HUES64 (cell line): ENCODE measurements at regions not wholly inside any gene's neighbourhood (a gene's known extent, or its start where the extent isn't known, plus 50 kb on each side); places are given as distances from the start of the nearest gene placed in this dataset.

Experiments
- H3K27ac ChIP-seq: 2 replicates; pipeline ENCODE4 v1.7.0; 2013; ENCODE audit warnings: low read depth, low read length, inconsistent platforms
- H3K27me3 ChIP-seq: 2 replicates; pipeline ENCODE4 v1.6.1; 2013; ENCODE audit warnings: mild to moderate bottlenecking, low read length; ENCODE audit not compliant: insufficient read depth
- H3K36me3 ChIP-seq: 2 replicates; pipeline ENCODE4 v1.6.1; 2013; ENCODE audit warnings: mild to moderate bottlenecking, low read length; ENCODE audit not compliant: insufficient read depth
- H3K4me1 ChIP-seq: 2 replicates; pipeline ENCODE4 v1.6.1; 2013; ENCODE audit warnings: mild to moderate bottlenecking, low read length, moderate library complexity; ENCODE audit not compliant: insufficient read depth
- H3K4me3 ChIP-seq: 2 replicates; pipeline ENCODE4 v1.5.1; 2013; ENCODE audit warnings: mild to moderate bottlenecking, low read length, moderate library complexity
- H3K9ac ChIP-seq: 2 replicates; pipeline ENCODE4 v1.6.1; 2013; ENCODE audit warnings: mild to moderate bottlenecking, low read depth, low read length
- H3K9me3 ChIP-seq: 2 replicates; pipeline ENCODE4 v1.6.1; 2013; ENCODE audit warnings: low read depth, low read length; ENCODE audit not compliant: insufficient read depth
- WGBS: fragments of 150-250, 120-280 bp; methylation state at CpG from one replicate; pipeline ENCODE4 v1.1.7; 2013; ENCODE audit warnings: missing lambda C conversion rate; 5-methylcytosine and 5-hydroxymethylcytosine counted together

DNA sequence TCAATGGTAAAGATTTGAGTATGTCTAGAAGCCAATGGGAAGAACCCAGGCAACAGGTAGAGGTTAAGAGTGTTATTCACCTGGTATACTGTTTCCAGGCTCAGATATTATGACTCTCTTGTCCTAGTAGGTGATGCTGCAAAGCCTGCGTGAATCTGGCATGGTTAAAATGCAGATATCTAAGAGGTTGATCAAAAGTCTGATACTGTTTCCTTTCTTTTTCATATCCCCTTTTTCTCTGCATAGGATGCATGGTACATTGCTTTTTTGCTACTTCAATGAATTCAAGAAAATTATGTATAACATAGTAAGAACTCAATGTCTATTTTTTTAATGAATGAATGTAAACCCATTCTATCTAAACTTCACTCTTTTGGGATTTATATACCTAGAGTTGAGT lies 284.3 kb upstream of the KHDRBS2 start:
- WGBS, result 100% methylated on average over 1 of the region's 1 CpG
- no peak overlapping the region for H3K4me3 ChIP-seq
- H3K27me3 ChIP-seq, result no peaks in the 10 kb centered on the region
- H3K27ac ChIP-seq, result no peak overlapping the region
- no peak overlapping the region for H3K9ac ChIP-seq
- no peaks in the 10 kb centered on the region for H3K9me3 ChIP-seq
- H3K4me1 ChIP-seq, result no peaks in the 10 kb centered on the region
- H3K36me3 ChIP-seq, result no peaks in the 10 kb centered on the region

DNA sequence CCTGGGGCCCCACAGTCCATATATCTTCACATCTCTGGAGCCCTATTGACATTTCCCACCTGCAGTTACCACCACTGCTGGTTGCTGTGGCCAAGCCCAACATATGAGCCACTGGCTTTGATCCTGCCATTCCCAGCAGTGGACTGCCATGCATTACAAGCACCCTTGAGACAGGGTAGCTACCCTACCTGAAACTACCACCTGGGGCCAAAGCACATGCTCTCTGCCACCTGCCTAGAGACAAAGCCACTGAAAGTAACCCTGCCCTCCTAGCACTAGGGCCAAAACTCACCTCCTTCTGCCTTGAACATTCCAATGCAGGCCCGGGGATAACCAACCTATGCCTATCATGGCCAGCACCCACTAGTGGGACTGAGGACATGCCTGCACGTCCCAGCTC lies 255.5 kb upstream of the KHDRBS2 start:
- Histone ChIP-seq H3K4me3 (no peak overlapping the region), H3K9ac (no peak overlapping the region), H3K4me1 (no peaks in the 10 kb centered on the region), H3K27ac (no peak overlapping the region), H3K36me3 (no peaks in the 10 kb centered on the region), H3K9me3 (no peaks in the 10 kb centered on the region), H3K27me3 (no peaks in the 10 kb centered on the region)
- WGBS, result 89% methylated on average over 2 of the region's 2 CpGs

DNA sequence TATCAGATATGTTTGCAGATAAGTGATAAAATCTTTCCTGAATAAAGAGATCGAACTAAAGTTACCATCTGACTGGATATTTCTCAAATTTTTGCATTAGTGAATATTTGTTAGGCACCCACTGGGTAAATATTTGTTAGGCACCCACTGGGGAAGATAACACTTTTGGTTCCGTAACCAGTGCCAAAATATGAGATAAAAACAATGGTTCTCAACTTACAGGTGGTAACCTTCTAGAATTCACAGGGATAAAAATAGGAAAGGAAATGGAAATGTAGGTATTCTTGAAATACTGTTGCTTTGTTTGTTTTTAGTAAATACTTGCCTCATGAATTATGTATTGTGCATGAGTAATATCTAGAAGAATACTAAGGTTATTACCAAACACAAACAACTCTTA lies 245.0 kb upstream of the KHDRBS2 start:
- 92% methylated on average over 2 of the region's 2 CpGs for WGBS
- H3K4me3 ChIP-seq, result no peak overlapping the region

DNA sequence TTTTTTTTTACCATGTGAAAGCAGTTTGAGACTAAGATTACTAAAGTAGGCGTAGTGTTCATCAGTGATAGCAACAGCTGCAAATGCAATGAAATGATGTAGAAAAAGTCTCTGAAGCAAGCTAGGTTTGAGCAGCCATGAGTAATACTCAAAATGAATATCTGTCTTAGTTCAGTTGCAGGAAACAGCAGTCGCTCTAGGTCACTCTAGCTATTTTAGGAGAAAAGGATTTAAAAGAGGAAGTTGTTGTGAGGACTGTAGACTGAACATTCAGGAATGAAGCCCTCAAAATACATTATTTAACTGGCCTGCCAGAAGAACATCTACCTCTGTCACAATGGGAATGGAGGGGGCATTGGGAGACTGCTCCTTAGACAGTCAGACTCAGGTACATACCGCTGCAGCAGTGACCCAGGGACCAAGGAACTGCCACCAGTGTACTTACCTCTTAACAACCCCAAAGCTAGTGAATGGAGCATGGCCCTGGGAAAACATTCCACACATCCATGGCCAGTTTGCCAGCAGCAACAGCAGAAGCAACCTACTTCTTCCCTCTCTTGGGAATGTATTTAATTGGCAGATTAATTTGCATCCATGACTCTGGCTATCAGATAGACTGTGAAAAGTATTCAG lies 243.0 kb upstream of the KHDRBS2 start:
- Histone ChIP-seq H3K36me3 (no peaks in the 10 kb centered on the region), H3K27me3 (no peaks in the 10 kb centered on the region), H3K4me3 (no peak overlapping the region), H3K9me3 (no peaks in the 10 kb centered on the region), H3K9ac (no peak overlapping the region), H3K27ac (no peak overlapping the region), H3K4me1 (no peaks in the 10 kb centered on the region)
- 97% methylated on average over 3 of the region's 3 CpGs for WGBS

More for the DNA sequence above, 245.0 kb upstream of the KHDRBS2 start:
- H3K4me1 ChIP-seq, result no peaks in the 10 kb centered on the region
- no peaks in the 10 kb centered on the region for H3K27me3 ChIP-seq
- H3K27ac ChIP-seq, result no peak overlapping the region
- no peaks in the 10 kb centered on the region for H3K9me3 ChIP-seq
- no peaks in the 10 kb centered on the region for H3K36me3 ChIP-seq
- H3K9ac ChIP-seq, result no peak overlapping the region

DNA sequence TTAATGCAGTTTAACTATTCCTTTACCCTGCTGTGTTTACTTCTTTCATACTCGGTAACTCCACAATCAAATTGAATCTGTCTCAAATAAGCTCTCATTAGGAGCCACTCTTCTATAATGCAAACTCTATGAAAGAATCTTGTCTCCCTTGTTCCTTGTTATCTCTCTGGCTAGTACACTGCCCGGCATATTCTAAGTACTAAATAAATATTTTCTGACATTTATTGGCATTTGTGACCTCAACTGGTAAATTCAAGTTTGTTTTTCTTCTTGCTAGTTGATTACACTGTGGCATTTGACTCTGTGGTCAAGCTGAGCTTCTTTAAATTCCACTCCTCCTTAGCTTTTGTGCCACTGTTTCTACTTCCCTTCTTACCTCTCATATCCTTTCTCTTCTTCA lies 237.6 kb upstream of the KHDRBS2 start:
- Histone ChIP-seq H3K4me1 (no peaks in the 10 kb centered on the region), H3K9ac (no peak overlapping the region), H3K9me3 (no peaks in the 10 kb centered on the region), H3K27ac (no peak overlapping the region), H3K27me3 (no peaks in the 10 kb centered on the region), H3K36me3 (no peaks in the 10 kb centered on the region), H3K4me3 (no peak overlapping the region)
- WGBS, result 86% methylated on average over 2 of the region's 2 CpGs

DNA sequence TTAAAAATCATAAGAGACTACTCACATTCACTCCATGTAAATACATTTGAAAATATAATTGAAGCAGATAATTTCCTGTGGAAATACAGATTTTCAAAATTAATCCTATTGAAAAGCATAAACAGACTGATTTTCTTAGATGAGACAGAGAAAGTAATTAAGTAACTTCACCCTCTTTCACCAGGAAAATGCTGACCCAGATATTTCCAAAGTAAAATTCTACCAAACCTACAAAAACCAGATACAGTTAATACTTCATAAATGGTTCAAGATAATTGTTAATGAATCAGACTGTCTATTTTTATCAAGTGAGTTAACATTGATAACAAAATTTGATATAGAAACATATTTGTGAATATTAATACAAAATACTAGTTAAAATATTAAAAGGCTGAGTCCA lies 233.5 kb upstream of the KHDRBS2 start:
- Histone ChIP-seq H3K27me3 (no peaks in the 10 kb centered on the region), H3K9me3 (no peaks in the 10 kb centered on the region), H3K36me3 (no peaks in the 10 kb centered on the region), H3K4me3 (no peak overlapping the region), H3K9ac (no peak overlapping the region), H3K4me1 (peaks cover 30% of the 10 kb centered on the region), H3K27ac (no peak overlapping the region)

DNA sequence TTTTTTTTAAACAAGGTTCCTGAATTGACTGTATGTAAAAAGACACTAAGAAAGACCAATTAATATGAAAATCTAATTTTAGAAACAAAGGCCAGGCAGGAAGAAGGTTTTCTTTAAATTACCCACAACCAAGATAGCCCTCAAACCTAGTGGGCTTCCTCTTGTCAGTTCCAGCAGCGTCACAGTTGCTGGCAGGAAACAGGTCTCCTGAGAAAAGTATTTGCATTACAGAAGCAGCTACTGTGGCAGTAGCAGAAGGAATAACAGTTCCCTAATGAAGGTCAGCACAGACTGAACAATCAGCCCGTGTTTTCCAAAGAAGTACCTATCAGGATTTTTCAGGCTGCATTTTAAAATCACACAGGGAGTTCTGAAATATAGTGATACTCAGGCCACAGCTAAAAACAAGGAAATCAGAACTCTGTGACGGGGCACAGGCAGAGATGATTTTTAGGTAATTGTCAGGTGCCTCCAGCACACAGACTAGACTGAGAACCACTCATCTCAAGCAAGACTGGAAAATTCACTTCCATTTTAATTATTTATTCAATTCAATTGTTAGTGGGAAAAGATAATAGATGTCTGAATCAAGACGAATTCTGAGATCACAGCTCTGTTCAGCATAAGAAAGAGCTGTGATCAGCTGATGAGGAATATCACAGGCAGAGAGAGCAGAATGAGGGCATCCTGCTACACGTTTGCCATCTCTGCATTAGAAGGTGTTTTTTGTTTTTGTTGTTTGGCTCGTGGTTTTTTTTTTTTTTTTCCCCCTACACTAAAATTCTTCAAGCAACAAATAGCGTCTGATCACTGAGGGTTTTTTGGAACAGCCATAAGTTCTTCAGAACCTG lies 230.5 kb upstream of the KHDRBS2 start:
- Histone ChIP-seq H3K9ac (peak overlapping the region; percentile 50), H3K36me3 (no peaks in the 10 kb centered on the region), H3K4me1 (peaks cover 32% of the 10 kb centered on the region), H3K27ac (peak overlapping the region; percentile 98), H3K9me3 (no peaks in the 10 kb centered on the region), H3K27me3 (no peaks in the 10 kb centered on the region), H3K4me3 (peak overlapping the region; percentile 36)
- 15% methylated on average over 4 of the region's 7 CpGs for whole genome bisulfite sequencing

DNA sequence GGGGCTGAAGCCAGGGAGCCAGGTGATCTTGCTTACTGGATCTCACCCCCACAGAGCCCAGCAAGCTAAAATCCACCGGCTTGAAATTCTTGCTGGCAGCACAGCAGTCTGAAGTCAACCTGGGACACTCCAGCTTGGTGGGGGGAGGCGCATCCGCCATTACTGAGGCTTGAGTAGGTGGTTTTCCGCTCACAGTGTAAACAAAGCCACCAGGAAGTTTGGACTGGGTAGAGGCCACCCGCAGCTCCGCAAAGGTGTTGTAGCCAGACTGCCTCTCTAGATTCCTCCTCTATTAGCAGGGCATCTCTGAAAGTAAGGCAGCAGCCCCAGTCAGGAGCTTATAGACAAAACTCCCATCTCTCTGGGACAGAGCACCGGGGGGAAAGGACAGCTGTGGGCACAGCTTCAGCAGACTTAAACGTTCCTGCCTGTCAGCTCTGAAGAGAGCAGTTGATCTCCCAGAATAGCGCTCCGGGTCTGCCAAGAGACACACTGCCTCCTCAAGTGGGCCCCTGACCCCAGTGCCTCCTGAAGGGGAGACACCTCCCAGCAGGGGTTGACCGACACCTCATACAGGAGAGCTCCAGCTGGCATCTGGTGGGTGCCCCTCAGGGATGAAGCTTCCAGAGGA lies 206.3 kb upstream of the KHDRBS2 start:
- no peak overlapping the region for H3K4me3 ChIP-seq
- H3K27me3 ChIP-seq, result no peaks in the 10 kb centered on the region
- no peak overlapping the region for H3K9ac ChIP-seq
- WGBS, result 96% methylated on average over 11 of the region's 11 CpGs
- H3K4me1 ChIP-seq, result no peaks in the 10 kb centered on the region
- H3K9me3 ChIP-seq, result no peaks in the 10 kb centered on the region
- no peaks in the 10 kb centered on the region for H3K36me3 ChIP-seq
- no peak overlapping the region for H3K27ac ChIP-seq

DNA sequence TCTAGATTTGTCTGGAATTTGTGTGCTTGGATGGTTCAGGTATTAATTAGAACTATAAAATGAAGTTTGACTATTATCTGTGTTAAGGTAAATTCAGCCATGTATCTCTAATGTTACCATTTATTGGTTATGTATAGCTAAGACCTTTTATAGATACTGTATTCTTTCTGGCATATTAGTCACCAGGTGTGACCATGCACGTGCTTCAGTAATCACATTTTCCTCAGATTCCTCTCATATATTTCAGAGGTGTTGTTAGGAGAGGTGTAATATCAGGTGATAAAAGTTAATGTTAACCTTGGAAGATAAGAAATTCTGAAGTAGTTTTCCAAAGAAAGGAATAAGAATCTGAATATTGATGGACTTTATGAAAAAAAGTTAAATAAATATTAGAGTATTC lies 194.5 kb upstream of the KHDRBS2 start:
- Histone ChIP-seq H3K27me3 (no peaks in the 10 kb centered on the region), H3K4me3 (no peak overlapping the region), H3K4me1 (peaks cover 10% of the 10 kb centered on the region), H3K27ac (no peak overlapping the region), H3K9me3 (no peaks in the 10 kb centered on the region), H3K36me3 (no peaks in the 10 kb centered on the region), H3K9ac (no peak overlapping the region)
- WGBS, result no CpG with 5 or more reads among the region's 1 CpG

DNA sequence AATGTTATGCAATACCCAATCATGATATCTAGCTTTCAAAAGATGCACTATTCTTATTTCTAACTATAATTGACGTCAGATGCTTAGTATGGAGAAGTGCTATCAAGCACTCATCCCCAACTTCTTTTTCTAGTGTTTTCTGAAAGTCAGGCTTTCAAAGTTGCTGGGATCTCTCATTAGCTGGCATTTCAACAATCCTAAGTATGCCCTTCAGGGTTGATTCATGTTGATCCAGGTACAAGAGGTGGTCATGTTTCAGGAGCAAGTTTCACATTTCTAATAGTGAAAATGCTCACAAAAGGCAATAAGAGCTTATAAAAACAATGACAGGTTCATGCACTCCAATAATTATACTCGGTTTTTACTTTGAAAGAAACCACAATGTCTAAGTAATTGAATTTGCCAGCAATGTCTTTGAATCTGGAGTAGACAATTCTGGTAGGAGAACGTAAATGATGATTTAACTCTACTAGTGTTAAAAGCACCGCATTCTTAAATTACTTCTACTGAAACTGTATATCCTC lies 193.7 kb upstream of the KHDRBS2 start:
- WGBS, result 91% methylated on average over 4 of the region's 4 CpGs
- Histone ChIP-seq H3K4me3 (no peak overlapping the region), H3K36me3 (no peaks in the 10 kb centered on the region), H3K9me3 (no peaks in the 10 kb centered on the region), H3K27ac (no peak overlapping the region), H3K9ac (no peak overlapping the region), H3K4me1 (peaks cover 10% of the 10 kb centered on the region), H3K27me3 (no peaks in the 10 kb centered on the region)

DNA sequence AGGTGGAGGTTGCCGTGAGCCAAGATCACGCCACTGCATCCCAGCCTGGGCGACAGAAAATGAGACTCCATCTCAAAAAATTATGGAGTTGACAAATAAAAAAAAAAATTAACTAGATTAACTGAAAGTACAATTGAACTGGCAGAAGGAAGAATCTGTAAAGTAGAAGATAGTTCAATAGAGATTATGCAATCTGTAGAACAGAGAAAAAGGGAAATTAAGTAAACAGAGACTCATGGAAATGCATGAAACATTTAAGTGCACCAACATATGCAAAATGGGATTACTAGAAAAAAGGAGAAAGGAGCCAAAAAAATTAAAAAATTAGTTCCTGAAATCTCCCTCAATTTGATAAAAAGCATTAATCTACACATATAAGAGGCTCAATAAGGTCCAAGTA lies 188.8 kb upstream of the KHDRBS2 start:
- Histone ChIP-seq H3K27me3 (no peaks in the 10 kb centered on the region), H3K36me3 (no peaks in the 10 kb centered on the region), H3K9me3 (no peaks in the 10 kb centered on the region), H3K9ac (no peak overlapping the region), H3K27ac (no peak overlapping the region), H3K4me3 (no peak overlapping the region), H3K4me1 (peaks cover 4% of the 10 kb centered on the region)
- 100% methylated on average over 3 of the region's 3 CpGs for WGBS
